T-helper 17 cell (primary cell): ENCODE measurements at regions not wholly inside any gene's neighbourhood (a gene's known extent, or its start where the extent isn't known, plus 50 kb on each side); places are given as distances from the start of the nearest gene placed in this dataset.
"Not testable (repeated sequence)": the region's sequence is repeated elsewhere in the genome, so short reads cannot be mapped to it uniquely, and the experiment has no call there.

Experiments
- ATAC-seq: fragments of 150-1000 bp; cut with Tn5 transposase; 2 replicates; pipeline ENCODE4 v1.10.0; 2021; ENCODE audit warnings: mild to moderate bottlenecking, moderate library complexity
- DNase-seq, 3 donors: peaks; one replicate each; pipeline versions ENCODE4 v3.0.0 to v3.0.0-alpha.2; 2020 to 2021
- H3K9me3 ChIP-seq: one replicate; pipeline ENCODE4 v1.7.0; 2013; ENCODE audit warnings: low read length, mild to moderate bottlenecking; ENCODE audit not compliant: control insufficient read depth, poor library complexity, severe bottlenecking
- H3K27ac Mint-ChIP-seq: one replicate; pipeline ENCODE4 v1.8.0; 2022; ENCODE audit warnings: mild to moderate bottlenecking, moderate library complexity, mixed read lengths
- H3K27me3 Mint-ChIP-seq: one replicate; pipeline ENCODE4 v1.8.0; 2022; ENCODE audit warnings: mixed read lengths
- H3K36me3 Mint-ChIP-seq: one replicate; pipeline ENCODE4 v1.8.0; 2022; ENCODE audit warnings: low read depth, mixed read lengths
- H3K4me1 Mint-ChIP-seq: one replicate; pipeline ENCODE4 v1.8.0; 2022; ENCODE audit warnings: mild to moderate bottlenecking, mixed read lengths
- H3K4me3 Mint-ChIP-seq: one replicate; pipeline ENCODE4 v1.8.0; 2022; ENCODE audit warnings: mild to moderate bottlenecking, moderate library complexity, mixed read lengths

- Mint-ChIP-seq H3K36me3 (no peaks in the 10 kb centered on the region), H3K27ac (no peak overlapping the region), H3K4me3 (no peak overlapping the region), H3K4me1 (peaks cover 2% of the 10 kb centered on the region), H3K27me3 (peaks cover 33% of the 10 kb centered on the region)
- no peak for DNase-seq
- no peaks in the 10 kb centered on the region for H3K9me3 ChIP-seq
- ATAC-seq = no peak
Measured at GRCh38 chr10:29204070-29204800, 84.6 kb upstream of the LYZL1 start.

- no peak overlapping the region for H3K27ac Mint-ChIP-seq
- H3K36me3 Mint-ChIP-seq = no peaks in the 10 kb centered on the region
- H3K4me3 Mint-ChIP-seq = no peak overlapping the region
- H3K9me3 ChIP-seq = no peaks in the 10 kb centered on the region
- ATAC-seq (no peak), DNase-seq (no peak)
- no peaks in the 10 kb centered on the region for H3K4me1 Mint-ChIP-seq
- H3K27me3 Mint-ChIP-seq = peaks cover 33% of the 10 kb centered on the region
Measured at GRCh38 chr10:29205787-29206186, 83.1 kb upstream of the LYZL1 start.

GRCh38 chr10:29208845-29209244 is 80.0 kb upstream of the LYZL1 start:
- no peaks in the 10 kb centered on the region for H3K9me3 ChIP-seq
- H3K36me3 Mint-ChIP-seq = no peaks in the 10 kb centered on the region
- no peak overlapping the region for H3K27ac Mint-ChIP-seq
- peaks cover 21% of the 10 kb centered on the region for H3K27me3 Mint-ChIP-seq
- no peak for ATAC-seq
- no peaks in the 10 kb centered on the region for H3K4me1 Mint-ChIP-seq
- no peak overlapping the region for H3K4me3 Mint-ChIP-seq
- DNase-seq = no peak

GRCh38 chr10:29209830-29210229 is 79.0 kb upstream of the LYZL1 start:
- H3K9me3 ChIP-seq = no peaks in the 10 kb centered on the region
- H3K36me3 Mint-ChIP-seq = no peaks in the 10 kb centered on the region
- H3K27me3 Mint-ChIP-seq = peaks cover 13% of the 10 kb centered on the region
- no peak for DNase-seq
- ATAC-seq = no peak
- no peaks in the 10 kb centered on the region for H3K4me1 Mint-ChIP-seq
- H3K27ac Mint-ChIP-seq = no peak overlapping the region
- H3K4me3 Mint-ChIP-seq = no peak overlapping the region

GRCh38 chr10:29210266-29210868 is 78.5 kb upstream of the LYZL1 start:
- Mint-ChIP-seq H3K4me1 (no peaks in the 10 kb centered on the region), H3K27ac (no peak overlapping the region), H3K36me3 (no peaks in the 10 kb centered on the region), H3K27me3 (peaks cover 15% of the 10 kb centered on the region), H3K4me3 (no peak overlapping the region)
- ATAC-seq (no peak), DNase-seq (no peak)
- no peaks in the 10 kb centered on the region for H3K9me3 ChIP-seq

- DNase-seq (no peak), ATAC-seq (no peak)
- Mint-ChIP-seq H3K4me1 (no peaks in the 10 kb centered on the region), H3K36me3 (no peaks in the 10 kb centered on the region), H3K4me3 (no peak overlapping the region), H3K27me3 (peaks cover 10% of the 10 kb centered on the region), H3K27ac (no peak overlapping the region)
- no peaks in the 10 kb centered on the region for H3K9me3 ChIP-seq
Measured at GRCh38 chr10:29212597-29212996, 76.3 kb upstream of the LYZL1 start.

GRCh38 chr10:29214551-29214950 is 74.3 kb upstream of the LYZL1 start:
- no peak for ATAC-seq
- no peak overlapping the region for H3K27ac Mint-ChIP-seq
- no peak for DNase-seq
- H3K4me3 Mint-ChIP-seq = no peak overlapping the region
- H3K36me3 Mint-ChIP-seq = no peaks in the 10 kb centered on the region
- no peaks in the 10 kb centered on the region for H3K4me1 Mint-ChIP-seq
- H3K9me3 ChIP-seq = no peaks in the 10 kb centered on the region
- H3K27me3 Mint-ChIP-seq = peaks cover 10% of the 10 kb centered on the region

- H3K27ac Mint-ChIP-seq = no peak overlapping the region
- DNase-seq = no peak
- peaks cover 2% of the 10 kb centered on the region for H3K36me3 Mint-ChIP-seq
- H3K27me3 Mint-ChIP-seq = peaks cover 16% of the 10 kb centered on the region
- H3K9me3 ChIP-seq = no peaks in the 10 kb centered on the region
- H3K4me1 Mint-ChIP-seq = no peaks in the 10 kb centered on the region
- no peak overlapping the region for H3K4me3 Mint-ChIP-seq
- no peak for ATAC-seq
Measured at GRCh38 chr10:29217292-29217738, 71.6 kb upstream of the LYZL1 start.

GRCh38 chr10:29223326-29223725 is 65.5 kb upstream of the LYZL1 start:
- ATAC-seq (no peak), DNase-seq (no peak)
- Mint-ChIP-seq H3K27me3 (peaks cover 11% of the 10 kb centered on the region), H3K27ac (no peak overlapping the region), H3K36me3 (peaks cover 2% of the 10 kb centered on the region), H3K4me1 (no peaks in the 10 kb centered on the region), H3K4me3 (no peak overlapping the region)
- H3K9me3 ChIP-seq = peaks cover 3% of the 10 kb centered on the region

GRCh38 chr10:29224631-29225030 is 64.2 kb upstream of the LYZL1 start:
- peaks cover 3% of the 10 kb centered on the region for H3K9me3 ChIP-seq
- ATAC-seq (no peak), DNase-seq (no peak)
- Mint-ChIP-seq H3K27me3 (peaks cover 18% of the 10 kb centered on the region), H3K4me3 (no peak overlapping the region), H3K36me3 (peaks cover 2% of the 10 kb centered on the region), H3K4me1 (no peaks in the 10 kb centered on the region), H3K27ac (no peak overlapping the region)

- peaks cover 3% of the 10 kb centered on the region for H3K9me3 ChIP-seq
- DNase-seq = no peak
- Mint-ChIP-seq H3K27me3 (peaks cover 18% of the 10 kb centered on the region), H3K4me3 (no peak overlapping the region), H3K27ac (no peak overlapping the region), H3K36me3 (no peaks in the 10 kb centered on the region), H3K4me1 (peaks cover 2% of the 10 kb centered on the region)
- no peak for ATAC-seq
Measured at GRCh38 chr10:29227201-29227600, 61.7 kb upstream of the LYZL1 start.

GRCh38 chr10:29228562-29228961 is 60.3 kb upstream of the LYZL1 start:
- H3K27ac Mint-ChIP-seq = no peak overlapping the region
- H3K9me3 ChIP-seq = peaks cover 3% of the 10 kb centered on the region
- H3K36me3 Mint-ChIP-seq = no peaks in the 10 kb centered on the region
- peaks cover 2% of the 10 kb centered on the region for H3K4me1 Mint-ChIP-seq
- H3K27me3 Mint-ChIP-seq = peaks cover 18% of the 10 kb centered on the region
- no peak for DNase-seq
- no peak for ATAC-seq
- H3K4me3 Mint-ChIP-seq = no peak overlapping the region

- H3K4me3 Mint-ChIP-seq = no peak overlapping the region
Measured at GRCh38 chr10:29229258-29229705, 59.6 kb upstream of the LYZL1 start.

GRCh38 chr10:29236910-29237309 is 52.0 kb upstream of the LYZL1 start:
- H3K4me1 Mint-ChIP-seq, H3K36me3 Mint-ChIP-seq, DNase-seq, ATAC-seq, H3K27ac Mint-ChIP-seq, H3K9me3 ChIP-seq, H3K4me3 Mint-ChIP-seq: not testable (repeated sequence)
- H3K27me3 Mint-ChIP-seq = peaks cover 26% of the 10 kb centered on the region

More at GRCh38 chr10:29229258-29229705, 59.6 kb upstream of the LYZL1 start:
- peaks cover 2% of the 10 kb centered on the region for H3K4me1 Mint-ChIP-seq
- DNase-seq (no peak), ATAC-seq (no peak)
- H3K36me3 Mint-ChIP-seq = no peaks in the 10 kb centered on the region
- H3K27me3 Mint-ChIP-seq = peaks cover 13% of the 10 kb centered on the region
- peaks cover 3% of the 10 kb centered on the region for H3K9me3 ChIP-seq
- H3K27ac Mint-ChIP-seq = no peak overlapping the region
